ENCODE measurements at regions not wholly inside any gene's neighbourhood (a gene's known extent, or its start where the extent isn't known, plus 50 kb on each side); places are given as distances from the start of the nearest gene placed in this dataset.
"Not testable (repeated sequence)": the region's sequence is repeated elsewhere in the genome, so short reads cannot be mapped to it uniquely, and the experiment has no call there.

DNA sequence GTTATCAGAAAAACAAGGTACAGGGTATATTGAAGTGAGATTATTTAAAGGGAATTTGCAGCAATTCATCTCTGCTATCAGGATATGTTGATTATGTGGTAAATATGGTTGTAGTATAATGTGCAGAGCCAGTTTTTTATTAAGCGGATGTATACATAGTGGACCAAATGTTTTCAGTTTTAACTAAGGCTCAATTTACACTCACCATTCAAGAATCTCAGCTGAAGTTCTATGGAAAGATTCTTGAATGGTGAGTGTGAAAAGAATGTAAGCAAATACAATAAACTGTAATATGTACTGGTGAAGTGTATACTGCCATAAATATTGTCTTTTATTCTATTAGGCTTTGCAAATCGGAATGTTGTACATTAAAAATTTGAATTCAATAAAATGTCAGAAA lies 895.9 kb upstream of the CDH10 start:
- Histone ChIP-seq H3K27me3 (replicated peaks; ENCODE audit: control insufficient read depth, insufficient read depth, low read length) (no peaks in the 10 kb centered on the region), H3K9me3 (no peaks in the 10 kb centered on the region), H3K4me3 (ENCODE audit: low read depth, low read length) (no peak overlapping the region), H3K36me3 (ENCODE audit: control insufficient read depth, insufficient read depth, low read length) (no peaks in the 10 kb centered on the region), H3K4me1 (no peaks in the 10 kb centered on the region)
- Mint-ChIP-seq H3K4me1 (ENCODE audit: low read depth, unreplicated experiment) (peaks cover 6% of the 10 kb centered on the region), H3K27ac (ENCODE audit: unreplicated experiment) (no peak overlapping the region), H3K9me3 (ENCODE audit: unreplicated experiment) (peaks cover 3% of the 10 kb centered on the region), H3K36me3 (ENCODE audit: insufficient read depth, unreplicated experiment) (no peaks in the 10 kb centered on the region), H3K4me3 (ENCODE audit: unreplicated experiment) (no peak overlapping the region), H3K27me3 (ENCODE audit: insufficient read depth, unreplicated experiment) (peaks cover 2% of the 10 kb centered on the region)
- CTCF ChIA-PET, result no interaction called here
- intact Hi-C loops (cut with micrococcal nuclease; ENCODE audit: unreplicated experiment), result no loop called here
- POLR2A ChIA-PET, result no interaction called here
- BruUV-seq (replicated peaks), result no TSS peak
- TF ChIP-seq, protein P1, sequence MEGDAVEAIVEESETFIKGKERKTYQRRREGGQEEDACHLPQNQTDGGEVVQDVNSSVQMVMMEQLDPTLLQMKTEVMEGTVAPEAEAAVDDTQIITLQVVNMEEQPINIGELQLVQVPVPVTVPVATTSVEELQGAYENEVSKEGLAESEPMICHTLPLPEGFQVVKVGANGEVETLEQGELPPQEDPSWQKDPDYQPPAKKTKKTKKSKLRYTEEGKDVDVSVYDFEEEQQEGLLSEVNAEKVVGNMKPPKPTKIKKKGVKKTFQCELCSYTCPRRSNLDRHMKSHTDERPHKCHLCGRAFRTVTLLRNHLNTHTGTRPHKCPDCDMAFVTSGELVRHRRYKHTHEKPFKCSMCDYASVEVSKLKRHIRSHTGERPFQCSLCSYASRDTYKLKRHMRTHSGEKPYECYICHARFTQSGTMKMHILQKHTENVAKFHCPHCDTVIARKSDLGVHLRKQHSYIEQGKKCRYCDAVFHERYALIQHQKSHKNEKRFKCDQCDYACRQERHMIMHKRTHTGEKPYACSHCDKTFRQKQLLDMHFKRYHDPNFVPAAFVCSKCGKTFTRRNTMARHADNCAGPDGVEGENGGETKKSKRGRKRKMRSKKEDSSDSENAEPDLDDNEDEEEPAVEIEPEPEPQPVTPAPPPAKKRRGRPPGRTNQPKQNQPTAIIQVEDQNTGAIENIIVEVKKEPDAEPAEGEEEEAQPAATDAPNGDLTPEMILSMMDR (IDR thresholded peaks at IDR 0.05; ENCODE audit: insufficient read depth in 1 of 2, low read depth in 1 of 2, low read length in 1 of 2, severe bottlenecking in 1 of 2, unreplicated experiment in 1 of 2), result no peak
- no peak for DNase-seq

DNA sequence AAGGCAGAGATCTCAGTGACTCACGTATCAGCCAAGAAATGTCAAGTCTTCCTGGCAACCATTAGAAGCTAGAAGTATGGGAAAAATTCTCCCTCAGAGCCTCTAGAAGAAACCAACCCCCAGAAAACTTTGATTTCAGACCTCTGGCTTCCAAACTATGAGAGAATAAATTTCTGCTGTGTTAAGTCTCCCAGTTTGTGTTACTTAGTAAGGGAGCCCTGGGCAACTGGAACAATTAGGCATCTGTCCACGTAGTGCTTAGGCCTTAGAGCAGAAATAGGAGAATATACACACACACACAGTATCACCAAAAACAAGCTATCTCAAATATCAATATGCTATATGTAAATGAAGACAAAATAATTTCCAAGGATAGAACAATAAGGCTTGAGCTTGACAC lies 894.8 kb upstream of the CDH10 start:
- Histone ChIP-seq H3K36me3 (ENCODE audit: control insufficient read depth, insufficient read depth, low read length) (no peaks in the 10 kb centered on the region), H3K27me3 (replicated peaks; ENCODE audit: control insufficient read depth, insufficient read depth, low read length) (no peaks in the 10 kb centered on the region), H3K9me3 (no peaks in the 10 kb centered on the region), H3K4me3 (ENCODE audit: low read depth, low read length) (no peak overlapping the region), H3K4me1 (no peaks in the 10 kb centered on the region)
- H3K4me3 Mint-ChIP-seq (ENCODE audit: unreplicated experiment), result no peak overlapping the region
- H3K27ac Mint-ChIP-seq (ENCODE audit: unreplicated experiment), result no peak overlapping the region
- no peak for DNase-seq
- no peaks in the 10 kb centered on the region for H3K9me3 Mint-ChIP-seq (ENCODE audit: unreplicated experiment)
- intact Hi-C loops (cut with micrococcal nuclease; ENCODE audit: unreplicated experiment), result no loop called here
- ChIA-PET CTCF (no interaction called here), POLR2A (no interaction called here)
- no TSS peak for BruUV-seq (replicated peaks)
- H3K27me3 Mint-ChIP-seq (ENCODE audit: insufficient read depth, unreplicated experiment), result peaks cover 1% of the 10 kb centered on the region
- H3K36me3 Mint-ChIP-seq (ENCODE audit: insufficient read depth, unreplicated experiment), result no peaks in the 10 kb centered on the region
- H3K4me1 Mint-ChIP-seq (ENCODE audit: low read depth, unreplicated experiment), result peaks cover 2% of the 10 kb centered on the region
- TF ChIP-seq, protein P1 (IDR thresholded peaks at IDR 0.05; ENCODE audit: insufficient read depth in 1 of 2, low read depth in 1 of 2, low read length in 1 of 2, severe bottlenecking in 1 of 2, unreplicated experiment in 1 of 2), result no peak

DNA sequence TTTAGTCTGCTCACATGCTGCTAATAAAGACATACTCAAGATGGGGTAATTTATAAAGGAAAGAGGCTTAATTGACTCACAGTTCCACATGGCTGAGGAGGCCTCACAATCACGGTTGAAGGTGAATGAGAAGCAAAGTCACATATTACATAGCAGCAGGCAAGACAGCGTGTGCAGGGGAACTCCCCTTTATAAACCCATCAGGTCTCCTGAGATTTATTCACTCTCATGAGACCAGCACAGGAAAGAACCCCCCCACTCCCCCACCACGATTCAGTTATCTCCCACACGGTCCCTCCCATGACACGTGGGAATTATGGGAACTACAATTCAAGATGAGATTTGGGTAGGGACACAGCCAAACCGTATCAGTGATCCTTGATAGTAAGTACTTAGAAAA lies 891.7 kb upstream of the CDH10 start:
- BruUV-seq (replicated peaks); H3K36me3 ChIP-seq (ENCODE audit: control insufficient read depth, insufficient read depth, low read length); H3K27me3 ChIP-seq (replicated peaks; ENCODE audit: control insufficient read depth, insufficient read depth, low read length); CTCF ChIA-PET; POLR2A ChIA-PET; H3K27me3 Mint-ChIP-seq (ENCODE audit: insufficient read depth, unreplicated experiment); H3K9me3 Mint-ChIP-seq (ENCODE audit: unreplicated experiment); H3K9me3 ChIP-seq; intact Hi-C loops (cut with micrococcal nuclease; ENCODE audit: unreplicated experiment); H3K4me3 ChIP-seq (ENCODE audit: low read depth, low read length); H3K27ac Mint-ChIP-seq (ENCODE audit: unreplicated experiment); H3K4me1 Mint-ChIP-seq (ENCODE audit: low read depth, unreplicated experiment); H3K36me3 Mint-ChIP-seq (ENCODE audit: insufficient read depth, unreplicated experiment); H3K4me3 Mint-ChIP-seq (ENCODE audit: unreplicated experiment); H3K4me1 ChIP-seq; DNase-seq: not testable (repeated sequence)

DNA sequence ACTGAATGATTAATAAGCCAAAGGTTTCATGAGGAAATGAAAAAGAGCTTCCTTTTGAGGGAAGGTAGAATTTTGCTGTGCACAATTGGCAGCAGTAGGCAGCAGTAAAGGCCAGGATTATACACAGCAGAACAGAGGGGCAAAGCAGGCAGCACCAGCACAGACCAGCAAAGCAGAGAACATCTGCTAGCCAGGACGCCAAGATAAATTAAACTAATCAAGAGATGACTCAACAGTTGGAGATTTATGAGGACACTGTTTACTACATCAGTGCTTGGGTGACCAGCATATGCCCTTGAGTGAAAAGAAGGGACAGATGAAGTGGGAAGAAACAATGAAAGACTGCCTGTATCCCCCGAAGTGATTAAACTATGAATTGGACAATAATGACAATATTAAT lies 871.4 kb upstream of the CDH10 start:
- H3K4me3 Mint-ChIP-seq (ENCODE audit: unreplicated experiment), result no peak overlapping the region
- H3K4me1 Mint-ChIP-seq (ENCODE audit: low read depth, unreplicated experiment), result no peaks in the 10 kb centered on the region
- Histone ChIP-seq H3K27me3 (replicated peaks; ENCODE audit: control insufficient read depth, insufficient read depth, low read length) (no peaks in the 10 kb centered on the region), H3K9me3 (no peaks in the 10 kb centered on the region), H3K4me3 (ENCODE audit: low read depth, low read length) (no peak overlapping the region), H3K4me1 (no peaks in the 10 kb centered on the region), H3K36me3 (ENCODE audit: control insufficient read depth, insufficient read depth, low read length) (no peaks in the 10 kb centered on the region)
- TF ChIP-seq, protein P1 (IDR thresholded peaks at IDR 0.05; ENCODE audit: insufficient read depth in 1 of 2, low read depth in 1 of 2, low read length in 1 of 2, severe bottlenecking in 1 of 2, unreplicated experiment in 1 of 2), result no peak
- POLR2A ChIA-PET, result no interaction called here
- H3K9me3 Mint-ChIP-seq (ENCODE audit: unreplicated experiment), result no peaks in the 10 kb centered on the region
- no peak overlapping the region for H3K27ac Mint-ChIP-seq (ENCODE audit: unreplicated experiment)
- CTCF ChIA-PET, result no interaction called here
- H3K27me3 Mint-ChIP-seq (ENCODE audit: insufficient read depth, unreplicated experiment), result peaks cover 3% of the 10 kb centered on the region
- BruUV-seq (replicated peaks), result no TSS peak
- H3K36me3 Mint-ChIP-seq (ENCODE audit: insufficient read depth, unreplicated experiment), result no peaks in the 10 kb centered on the region
- DNase-seq, result no peak
- intact Hi-C loops (cut with micrococcal nuclease; ENCODE audit: unreplicated experiment), result no loop called here
